ENCODE measurements at regions not wholly inside any gene's neighbourhood (a gene's known extent, or its start where the extent isn't known, plus 50 kb on each side); places are given as distances from the start of the nearest gene placed in this dataset.

GRCh38 chr1:87869567-87869966, 540.9 kb downstream of the LMO4 start:
- Mint-ChIP-seq H3K9me3 (no peaks in the 10 kb centered on the region; the same call in 1 of the 2 replicates), H3K4me3 (peak overlapping the region; percentile 60), H3K27ac (peak overlapping the region; percentile 80), H3K27me3 (ENCODE audit: insufficient read depth) (no peaks in the 10 kb centered on the region), H3K4me1 (ENCODE audit: low read depth) (peaks cover 17% of the 10 kb centered on the region), H3K36me3 (ENCODE audit: low read depth) (no peaks in the 10 kb centered on the region)
- no peak for TF ChIP-seq CTCF (IDR thresholded peaks at IDR 0.05)
- DNase-seq, result peak; percentile 38

- peaks cover 17% of the 10 kb centered on the region for H3K4me1 Mint-ChIP-seq (ENCODE audit: low read depth)
- no peak overlapping the region for H3K4me3 Mint-ChIP-seq
- no peak overlapping the region for H3K27ac Mint-ChIP-seq
- no peak for TF ChIP-seq CTCF (IDR thresholded peaks at IDR 0.05)
- no peaks in the 10 kb centered on the region for H3K27me3 Mint-ChIP-seq (ENCODE audit: insufficient read depth)
- DNase-seq, result no peak
- no peaks in the 10 kb centered on the region for H3K9me3 Mint-ChIP-seq
- H3K36me3 Mint-ChIP-seq (ENCODE audit: low read depth), result no peaks in the 10 kb centered on the region
These were observed 543.5 kb downstream of the LMO4 start for GRCh38 chr1:87872189-87872588.

- Mint-ChIP-seq H3K27ac (no peak overlapping the region), H3K4me3 (no peak overlapping the region), H3K9me3 (no peaks in the 10 kb centered on the region), H3K4me1 (ENCODE audit: low read depth) (peaks cover 17% of the 10 kb centered on the region), H3K36me3 (ENCODE audit: low read depth) (no peaks in the 10 kb centered on the region), H3K27me3 (ENCODE audit: insufficient read depth) (no peaks in the 10 kb centered on the region)
- DNase-seq, result no peak
- TF ChIP-seq CTCF (IDR thresholded peaks at IDR 0.05), result no peak
These were observed 544.0 kb downstream of the LMO4 start for GRCh38 chr1:87872692-87873091.

GRCh38 chr1:87878873-87879272, 550.2 kb downstream of the LMO4 start:
- Mint-ChIP-seq H3K9me3 (no peaks in the 10 kb centered on the region), H3K27ac (no peak overlapping the region), H3K4me3 (no peak overlapping the region), H3K36me3 (ENCODE audit: low read depth) (no peaks in the 10 kb centered on the region), H3K27me3 (ENCODE audit: insufficient read depth) (no peaks in the 10 kb centered on the region), H3K4me1 (ENCODE audit: low read depth) (peaks cover 15% of the 10 kb centered on the region)
- no peak for DNase-seq
- TF ChIP-seq CTCF (IDR thresholded peaks at IDR 0.05), result no peak

- DNase-seq, result no peak
- H3K36me3 Mint-ChIP-seq (ENCODE audit: low read depth), result no peaks in the 10 kb centered on the region
- peaks cover 15% of the 10 kb centered on the region for H3K4me1 Mint-ChIP-seq (ENCODE audit: low read depth)
- H3K27me3 Mint-ChIP-seq (ENCODE audit: insufficient read depth), result no peaks in the 10 kb centered on the region
- TF ChIP-seq CTCF (IDR thresholded peaks at IDR 0.05), result no peak
- H3K4me3 Mint-ChIP-seq, result no peak overlapping the region
- H3K27ac Mint-ChIP-seq, result no peak overlapping the region
- no peaks in the 10 kb centered on the region for H3K9me3 Mint-ChIP-seq
These were observed 551.5 kb downstream of the LMO4 start for GRCh38 chr1:87880098-87880760.
